Activated CD4-positive, alpha-beta T cell treated with anti-CD3 and anti-CD28 coated beads, Interleukin-2, amount 50 U/mL, for 24 hours (primary cell): ENCODE measurements at regions not wholly inside any gene's neighbourhood (a gene's known extent, or its start where the extent isn't known, plus 50 kb on each side); places are given as distances from the start of the nearest gene placed in this dataset.
A peak's percentile ranks its signal among the peaks of the same experiment; 100 is the strongest.
"Not testable (repeated sequence)": the region's sequence is repeated elsewhere in the genome, so short reads cannot be mapped to it uniquely, and the experiment has no call there.

Experiments
- DNase-seq, 2 donors: peaks; one replicate each; pipeline ENCODE4 v3.0.0-alpha.2; 2020; ENCODE audit warnings: low read depth in 1 of 2, low spot score in 1 of 2

GRCh38 chr15:70240082-70240481 lies 142.4 kb upstream of the TLE3 start:
- DNase-seq = peak in 1 of 2 donors; percentile 21

GRCh38 chr15:70238917-70239316 lies 141.2 kb upstream of the TLE3 start:
- DNase-seq = no peak

- DNase-seq = no peak
Observed at GRCh38 chr15:70237626-70238025, 139.9 kb upstream of the TLE3 start.

DNA sequence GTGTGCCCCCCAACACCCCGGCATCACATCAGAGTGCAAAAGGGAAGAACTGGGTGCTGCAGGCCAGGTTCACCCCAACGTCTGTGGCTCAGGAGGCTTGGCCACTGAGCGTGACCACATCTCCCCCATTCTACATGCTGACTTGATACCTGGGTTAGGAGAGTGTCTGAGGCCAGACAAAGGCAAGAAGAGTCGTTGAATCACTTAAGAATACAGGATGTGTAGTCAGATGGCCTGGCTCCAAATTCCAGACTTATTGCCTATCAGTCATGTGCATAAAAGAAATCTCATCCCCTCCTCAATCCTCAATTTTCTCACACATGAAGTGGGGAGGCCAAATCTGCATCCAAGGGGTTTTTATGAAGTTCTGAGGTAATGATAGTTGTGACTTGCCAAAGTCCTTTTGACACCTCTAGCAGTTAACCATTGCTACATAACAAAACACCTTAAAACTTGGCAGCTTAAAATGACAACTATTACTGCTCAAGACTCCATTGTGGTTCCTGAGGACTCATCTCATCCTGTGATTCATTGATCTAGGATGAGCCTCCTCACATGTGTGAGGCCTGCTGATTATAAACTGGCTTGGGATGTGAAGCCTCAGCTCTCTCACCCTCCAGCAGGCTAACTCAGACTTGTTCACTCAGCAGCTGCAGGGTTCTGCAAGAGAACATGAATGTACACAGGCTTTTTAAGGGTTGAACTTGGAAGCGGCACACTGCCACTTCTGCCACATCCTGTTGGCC lies 138.8 kb upstream of the TLE3 start:
- DNase-seq = no peak

GRCh38 chr15:70235347-70235746 lies 137.6 kb upstream of the TLE3 start:
- no peak for DNase-seq

DNA sequence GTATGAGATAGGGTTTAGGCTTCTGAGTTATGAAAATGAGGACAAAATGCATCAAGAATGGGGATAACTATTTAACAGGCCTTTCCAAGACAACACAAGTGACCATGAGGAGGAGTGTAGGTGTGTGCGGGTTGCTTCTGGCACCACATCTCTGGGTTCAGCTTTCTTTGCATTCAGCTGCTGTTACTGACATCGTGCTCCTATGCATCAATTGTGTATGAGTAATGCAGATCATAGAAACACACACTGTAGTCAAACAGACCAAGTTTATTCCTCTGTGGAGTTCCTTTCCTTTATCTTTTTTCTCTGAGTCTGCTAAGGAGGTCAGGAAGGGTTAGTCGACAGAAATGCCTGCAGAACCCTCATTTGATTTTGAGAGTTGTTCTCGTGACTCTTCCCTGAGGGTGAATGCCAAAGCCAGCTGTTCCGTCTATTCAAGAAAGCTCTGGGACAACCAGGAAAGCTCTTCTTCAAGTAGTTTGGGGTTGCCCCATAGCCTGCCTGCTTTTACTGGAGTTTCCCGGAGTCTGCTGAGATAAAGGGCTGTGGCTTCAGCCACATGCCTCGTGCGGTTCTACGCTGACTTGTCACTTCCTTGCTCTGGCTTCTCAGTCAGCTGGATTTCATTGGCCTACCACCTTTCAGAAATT lies 136.7 kb upstream of the TLE3 start:
- DNase-seq = no peak

DNA sequence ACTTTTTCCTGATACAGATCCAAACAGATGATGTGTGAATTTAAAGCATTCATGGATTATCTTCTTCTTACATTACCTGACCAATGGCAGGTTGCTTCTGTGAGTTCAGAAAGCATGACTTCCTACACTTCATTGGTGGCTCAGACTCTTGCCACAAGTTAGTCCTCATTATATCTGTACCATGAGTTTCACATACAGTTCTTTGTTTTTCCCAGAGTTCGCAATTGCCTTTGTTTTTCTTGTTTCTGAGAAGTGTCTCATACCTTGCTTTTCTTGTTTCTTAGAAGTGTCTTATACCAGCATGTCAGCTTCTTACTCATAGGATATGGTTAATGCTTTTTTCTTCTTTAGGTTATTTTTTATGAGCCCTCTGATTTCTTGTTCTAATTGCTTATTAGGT lies 133.8 kb upstream of the TLE3 start:
- no peak for DNase-seq

DNA sequence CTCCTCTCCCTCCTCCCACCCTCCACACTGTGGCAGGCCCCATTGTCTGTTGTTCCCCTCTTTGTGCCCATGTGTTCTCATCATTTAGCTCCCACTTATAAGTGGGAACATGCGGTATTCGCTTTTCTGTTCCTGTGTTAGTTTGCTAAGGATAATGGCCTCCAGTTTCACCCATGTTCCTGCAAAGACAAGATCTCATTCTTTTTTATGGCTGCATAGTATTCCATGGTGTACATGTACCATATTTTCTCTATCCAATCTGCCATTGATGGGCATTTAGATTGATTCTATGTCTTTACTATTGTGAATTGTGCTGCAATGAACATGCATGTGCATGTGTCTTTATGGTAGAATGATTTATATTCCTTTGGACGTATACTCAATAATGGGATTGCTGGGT lies 130.2 kb upstream of the TLE3 start:
- not testable (repeated sequence) for DNase-seq

GRCh38 chr15:70227147-70227546 lies 129.4 kb upstream of the TLE3 start:
- no peak for DNase-seq

DNA sequence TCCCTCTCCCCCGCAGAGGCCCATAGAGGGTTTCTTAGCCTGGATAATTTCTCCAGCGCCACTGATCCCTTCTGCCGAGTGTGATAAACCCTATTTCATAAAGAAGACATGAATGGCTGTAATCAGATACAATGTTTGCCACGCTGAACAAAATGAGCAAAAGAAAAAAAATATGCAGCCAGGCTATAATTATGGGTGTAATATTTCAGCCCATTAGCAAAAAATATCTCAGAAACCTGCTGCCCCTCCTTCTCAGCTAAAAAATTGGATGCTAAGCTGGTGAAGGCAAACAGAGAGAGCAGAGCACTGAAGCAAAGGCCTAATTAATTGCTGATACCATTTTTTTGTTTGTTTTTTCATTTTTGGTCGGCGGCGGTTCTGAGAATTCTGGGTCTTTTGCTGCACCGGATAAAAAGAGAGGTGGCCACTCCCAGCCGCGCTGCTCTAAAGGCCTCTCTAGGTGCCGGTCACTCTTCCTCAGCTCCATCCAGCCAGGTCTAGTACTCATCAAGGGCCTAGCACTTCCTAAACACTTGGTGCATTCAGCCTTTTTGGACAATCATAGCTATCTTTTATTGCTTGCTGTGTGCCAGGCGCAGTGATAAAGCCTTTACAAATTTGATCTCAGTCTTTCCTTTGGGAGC lies 128.7 kb upstream of the TLE3 start:
- DNase-seq = no peak

- no peak for DNase-seq
Observed at GRCh38 chr15:70225416-70225815, 127.7 kb upstream of the TLE3 start.

DNA sequence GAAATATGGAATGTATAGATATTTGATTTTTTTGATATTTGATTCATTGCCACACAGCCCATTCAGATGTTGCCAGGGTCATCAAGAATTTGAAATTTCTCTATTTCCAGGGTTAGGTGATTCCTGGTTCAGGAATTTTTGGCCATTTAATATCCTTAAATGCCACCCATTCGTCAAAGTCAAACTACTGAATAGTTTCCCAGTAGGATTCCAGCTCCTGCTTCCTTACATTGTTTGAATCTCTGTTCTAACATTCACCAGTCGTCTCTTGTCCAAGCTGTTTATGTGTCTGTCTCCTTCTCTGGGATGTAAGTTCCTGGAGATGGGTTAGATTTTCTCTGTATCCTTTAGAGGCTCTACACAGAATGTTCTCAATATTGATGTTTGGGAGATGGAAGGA lies 124.9 kb upstream of the TLE3 start:
- no peak for DNase-seq

DNA sequence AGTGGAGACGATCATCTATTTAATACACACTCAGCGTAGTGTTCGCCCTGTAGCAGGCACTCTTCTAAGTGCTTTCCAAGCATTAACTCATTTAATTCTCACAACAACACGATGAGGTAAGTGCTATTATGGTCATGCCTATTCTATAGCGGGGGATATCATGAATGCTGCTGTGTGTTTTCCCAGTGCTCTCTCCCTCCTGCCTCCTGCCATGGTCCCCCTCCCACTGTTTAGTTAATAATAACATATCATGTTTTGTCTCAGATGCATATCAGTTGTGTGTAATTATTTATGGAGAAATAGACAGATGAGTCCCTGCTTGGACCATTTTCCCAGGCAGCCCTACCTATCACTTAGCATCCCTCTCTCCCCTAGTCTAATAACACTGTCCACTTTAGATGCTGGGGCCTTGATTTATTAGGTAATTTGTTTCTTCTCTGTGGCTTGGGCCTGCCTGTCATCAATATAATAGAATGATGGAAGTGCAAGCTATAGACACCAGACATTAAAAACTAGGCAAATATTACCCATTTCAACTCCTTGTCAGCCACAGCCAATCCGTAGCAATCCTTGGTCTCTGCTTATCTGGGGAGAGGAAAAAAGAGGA lies 122.9 kb upstream of the TLE3 start:
- DNase-seq = no peak

GRCh38 chr15:70219966-70220365 lies 122.2 kb upstream of the TLE3 start:
- DNase-seq = no peak

- DNase-seq = no peak
Observed at GRCh38 chr15:70219256-70219895, 121.7 kb upstream of the TLE3 start.

- DNase-seq = no peak
Observed at GRCh38 chr15:70217226-70218160, 119.8 kb upstream of the TLE3 start.

DNA sequence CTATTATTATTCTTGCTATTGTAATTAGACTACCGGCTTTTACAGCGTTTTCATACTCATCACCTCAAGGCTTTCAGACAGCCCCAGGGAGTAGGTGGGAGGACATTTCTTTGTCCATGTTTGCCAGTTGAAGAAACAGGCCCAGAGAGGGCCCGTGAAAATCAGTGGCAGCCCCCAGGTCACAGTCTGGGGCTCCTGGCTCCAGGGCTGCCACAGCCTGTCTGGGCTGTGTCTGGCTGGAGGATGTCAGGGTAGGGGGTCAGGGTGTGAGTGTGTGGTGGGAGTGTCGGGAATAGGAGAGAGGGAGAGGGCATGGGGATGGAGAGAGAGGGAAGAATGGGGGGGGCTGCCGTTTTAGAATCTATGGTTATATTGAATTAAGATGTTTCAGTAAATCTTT lies 118.2 kb upstream of the TLE3 start:
- no peak for DNase-seq

- DNase-seq = no peak
Observed at GRCh38 chr15:70214941-70215635, 117.4 kb upstream of the TLE3 start.

- DNase-seq = no peak
Observed at GRCh38 chr15:70214276-70214675, 116.6 kb upstream of the TLE3 start.

- DNase-seq = no peak
Observed at GRCh38 chr15:70213794-70214193, 116.1 kb upstream of the TLE3 start.
